Breast epithelium (tissue), 3 donors: ENCODE measurements at regions not wholly inside any gene's neighbourhood (a gene's known extent, or its start where the extent isn't known, plus 50 kb on each side); places are given as distances from the start of the nearest gene placed in this dataset.

Experiments used
- CTCF ChIP-seq, 3 donors: fragments of 450-650 bp; IDR thresholded peaks; one replicate each; pipeline ENCODE4 v1.5.1; 2016 to 2017; ENCODE audit warnings: antibody characterized with exemption in 3 of 3, mild to moderate bottlenecking in 3 of 3, moderate library complexity in 3 of 3
- POLR2A ChIP-seq: fragments of 450-650 bp; IDR thresholded peaks from one replicate; pipeline ENCODE4 v1.6.1; 2016; ENCODE audit warnings: antibody characterized with exemption, mild to moderate bottlenecking, moderate library complexity

- no peak for TF ChIP-seq CTCF (IDR thresholded peaks at IDR 0.05)
- no peak for TF ChIP-seq POLR2A
These were observed 124.3 kb upstream of the PDE4B start for GRCh38 chr1:65668368-65668767.
